AG04450 (cell line): ENCODE measurements at regions not wholly inside any gene's neighbourhood (a gene's known extent, or its start where the extent isn't known, plus 50 kb on each side); places are given as distances from the start of the nearest gene placed in this dataset. TPM values are rescaled to one million over a fixed set of nuclear protein-coding genes. Genes with fewer than 3 reads are reported as not detected.

Experiments
- CTCF ChIA-PET: fragments of 300-600, 350-600 bp; formaldehyde crosslinking; extraction: SDS; loops from one replicate; lab custom pipeline; 2022; ENCODE audit warnings: antibody characterized with exemption, inconsistent platforms; lab: Charles Lee
- POLR2A ChIA-PET: fragments of 350-600 bp; formaldehyde crosslinking; extraction: SDS; loops from one replicate; lab custom pipeline; 2021; ENCODE audit warnings: antibody characterized with exemption, inconsistent platforms; lab: Yijun Ruan, JAX
- DNase-seq: peaks from one replicate; pipeline ENCODE4 v3.0.0-alpha.2; 2011; ENCODE audit warnings: low read depth, low spot score
- H3K27ac ChIP-seq: one replicate; pipeline ENCODE4 v1.5.1; 2012; ENCODE audit warnings: low read depth, low read length, control low read depth
- H3K27me3 ChIP-seq: one replicate; pipeline ENCODE4 v1.6.0; 2012; ENCODE audit warnings: low read length; ENCODE audit not compliant: control insufficient read depth, insufficient read depth
- H3K4me3 ChIP-seq: 2 replicates; pipeline ENCODE4 v1.5.1; 2011; ENCODE audit warnings: mild to moderate bottlenecking, low read depth, low read length, control low read depth
- H3K9me3 ChIP-seq: 2 replicates; pipeline ENCODE4 v1.5.1; 2012; ENCODE audit warnings: low read length; ENCODE audit not compliant: control insufficient read depth, insufficient read depth
- CTCF ChIP-seq: IDR thresholded peaks from 2 replicates; pipeline ENCODE4 v1.5.1; 2011; ENCODE audit warnings: low read depth, low read length, control low read depth, inconsistent platforms
- small RNA-seq: library from RNA; depleted of rRNA; stranded (forward); fragments of <200 nt; gene quantifications from one replicate; pipeline ENCODE3, GENCODE V24; 2012; ENCODE audit warnings: low read depth; ENCODE audit not compliant: insufficient read length

- CTCF ChIA-PET: interaction anchor here (1.1 kb wide), 1 partner anchor 98 kb away, joined by 3 read pairs; no protein-coding TSS in a partner anchor
- Histone ChIP-seq H3K27ac (no peak overlapping the region), H3K9me3 (no peaks in the 10 kb centered on the region), H3K27me3 (peaks cover 6% of the 10 kb centered on the region), H3K4me3 (no peak overlapping the region)
- TF ChIP-seq CTCF: no peak
- no peak for DNase-seq
- POLR2A ChIA-PET: no interaction called here
These were observed 54.3 kb upstream of the CAMK1G start for GRCh38 chr1:209529233-209529632.

- DNase-seq: no peak
- POLR2A ChIA-PET: no interaction called here
These were observed 52.5 kb upstream of the CAMK1G start for GRCh38 chr1:209531006-209531405.

GRCh38 chr1:209531549-209531948, 52.0 kb upstream of the CAMK1G start:
- no peak for DNase-seq
- H3K4me3 ChIP-seq: no peak overlapping the region
- H3K27ac ChIP-seq: no peak overlapping the region
- CTCF ChIA-PET: interaction anchor here (0.9 kb wide), 1 partner anchor 96 kb away, joined by 3 read pairs; no protein-coding TSS in a partner anchor
- peaks cover 9% of the 10 kb centered on the region for H3K27me3 ChIP-seq
- TF ChIP-seq CTCF: no peak
- no peaks in the 10 kb centered on the region for H3K9me3 ChIP-seq
- POLR2A ChIA-PET: no interaction called here

More at GRCh38 chr1:209531006-209531405, 52.5 kb upstream of the CAMK1G start:
- no peak overlapping the region for H3K27ac ChIP-seq
- CTCF ChIA-PET: interaction anchor here (0.9 kb wide), 1 partner anchor 96 kb away, joined by 3 read pairs; no protein-coding TSS in a partner anchor
- H3K9me3 ChIP-seq: no peaks in the 10 kb centered on the region
- peaks cover 8% of the 10 kb centered on the region for H3K27me3 ChIP-seq
- TF ChIP-seq CTCF: no peak
- H3K4me3 ChIP-seq: no peak overlapping the region

Small RNA genes lying in the stretch of these regions (small RNA-seq; reads per million reads assigned to genes)
- not detected for gene AC104465.1
